OCI-LY1 (cell line): ENCODE measurements at regions not wholly inside any gene's neighbourhood (a gene's known extent, or its start where the extent isn't known, plus 50 kb on each side); places are given as distances from the start of the nearest gene placed in this dataset.

Experiments
- CTCF ChIP-seq: fragments of 200-600 bp; sonication (generic), shearing (Covaris generic); IDR thresholded peaks from 2 replicates; pipeline ENCODE4 v1.5.1; 2017; ENCODE audit warnings: mild to moderate bottlenecking, antibody characterized with exemption, low read length, moderate library complexity, mixed read lengths
- EZH2 ChIP-seq: fragments of 200-600 bp; sonication (generic), shearing (Covaris generic); IDR thresholded peaks from 2 replicates; pipeline ENCODE4 v1.8.0; 2017; ENCODE audit warnings: borderline replicate concordance, mixed run types, mild to moderate bottlenecking, antibody characterized with exemption, low read length, moderate library complexity, mixed read lengths

GRCh38 chr7:67773081-67773480 lies 776.4 kb downstream of the TYW1 start:
- TF ChIP-seq EZH2 (no peak), CTCF (no peak)
